ENCODE measurements at regions not wholly inside any gene's neighbourhood (a gene's known extent, or its start where the extent isn't known, plus 50 kb on each side); places are given as distances from the start of the nearest gene placed in this dataset.

GRCh38 chr1:232383455-232384123 is 246.3 kb downstream of the SIPA1L2 start:
- DNase-seq (ENCODE audit: low spot score) = no peak

- peak; percentile 67 for DNase-seq (ENCODE audit: low spot score)
These were observed 247.3 kb downstream of the SIPA1L2 start for GRCh38 chr1:232382671-232383070.

- no peak for DNase-seq (ENCODE audit: low spot score)
These were observed 248.4 kb downstream of the SIPA1L2 start for GRCh38 chr1:232381394-232382100.

DNA sequence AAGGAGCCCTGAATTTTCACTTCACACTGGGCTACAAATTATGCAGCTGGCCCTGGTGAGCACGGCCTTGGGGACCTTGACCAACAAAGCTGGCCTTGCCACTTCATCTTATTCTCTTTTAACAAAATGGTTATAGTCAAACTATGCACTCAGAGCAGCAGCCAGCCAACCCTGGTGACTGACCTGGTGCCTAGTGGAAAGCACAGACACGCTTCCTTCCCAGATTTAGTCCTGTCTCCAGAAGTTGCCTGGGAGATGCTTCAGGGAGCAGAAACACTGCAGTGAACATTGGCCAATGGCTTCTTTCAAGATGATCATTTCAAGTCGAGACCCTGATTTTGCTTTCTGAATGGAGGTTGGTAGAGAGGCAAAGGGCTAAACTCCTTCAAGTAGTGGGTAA is 249.3 kb downstream of the SIPA1L2 start:
- DNase-seq (ENCODE audit: low spot score) = no peak

- DNase-seq (ENCODE audit: low spot score) = no peak
These were observed 249.8 kb downstream of the SIPA1L2 start for GRCh38 chr1:232380131-232380530.

GRCh38 chr1:232379063-232379434 is 250.9 kb downstream of the SIPA1L2 start:
- DNase-seq (ENCODE audit: low spot score) = no peak

DNA sequence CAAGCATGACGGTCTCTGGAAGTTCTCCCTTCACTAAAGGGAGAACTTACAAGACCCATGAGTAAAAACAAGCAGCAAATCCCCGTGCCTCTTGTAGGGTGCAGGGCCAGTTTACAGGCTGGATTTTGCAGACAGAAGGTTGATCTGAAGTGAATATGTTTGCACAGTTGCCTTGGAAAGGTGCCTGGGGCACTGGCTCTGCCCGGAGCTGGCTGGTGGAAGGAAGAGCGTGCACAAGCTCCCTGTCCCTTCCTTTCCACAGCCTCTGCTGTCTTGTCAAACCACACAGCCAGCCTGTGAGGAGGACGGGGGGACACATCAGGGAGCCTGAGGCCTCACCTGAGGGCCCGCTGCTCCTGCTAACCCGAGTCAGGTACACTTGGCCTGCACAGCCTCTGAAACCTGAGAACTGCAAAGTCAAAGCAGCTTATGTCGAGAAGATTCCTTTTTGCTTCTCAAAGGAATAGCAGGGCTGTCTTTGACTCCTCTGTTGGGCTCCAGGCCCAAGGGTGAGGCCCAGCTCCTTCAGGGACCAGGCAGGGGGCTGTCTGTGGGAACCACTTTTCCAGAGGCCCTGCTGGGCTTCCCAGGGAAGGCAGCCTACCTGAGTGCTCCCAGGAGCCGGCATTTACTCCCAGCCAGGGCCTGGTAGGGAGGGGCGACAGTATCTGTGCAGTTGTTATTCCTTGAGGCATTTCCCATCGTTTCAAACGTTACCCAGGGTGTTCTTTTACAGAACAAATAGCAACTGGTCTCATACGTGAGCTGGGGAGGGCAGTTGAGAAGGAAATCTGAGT is 251.5 kb downstream of the SIPA1L2 start:
- no peak for DNase-seq (ENCODE audit: low spot score)

GRCh38 chr1:232377494-232377770 is 252.5 kb downstream of the SIPA1L2 start:
- DNase-seq (ENCODE audit: low spot score) = peak; percentile 29

DNA sequence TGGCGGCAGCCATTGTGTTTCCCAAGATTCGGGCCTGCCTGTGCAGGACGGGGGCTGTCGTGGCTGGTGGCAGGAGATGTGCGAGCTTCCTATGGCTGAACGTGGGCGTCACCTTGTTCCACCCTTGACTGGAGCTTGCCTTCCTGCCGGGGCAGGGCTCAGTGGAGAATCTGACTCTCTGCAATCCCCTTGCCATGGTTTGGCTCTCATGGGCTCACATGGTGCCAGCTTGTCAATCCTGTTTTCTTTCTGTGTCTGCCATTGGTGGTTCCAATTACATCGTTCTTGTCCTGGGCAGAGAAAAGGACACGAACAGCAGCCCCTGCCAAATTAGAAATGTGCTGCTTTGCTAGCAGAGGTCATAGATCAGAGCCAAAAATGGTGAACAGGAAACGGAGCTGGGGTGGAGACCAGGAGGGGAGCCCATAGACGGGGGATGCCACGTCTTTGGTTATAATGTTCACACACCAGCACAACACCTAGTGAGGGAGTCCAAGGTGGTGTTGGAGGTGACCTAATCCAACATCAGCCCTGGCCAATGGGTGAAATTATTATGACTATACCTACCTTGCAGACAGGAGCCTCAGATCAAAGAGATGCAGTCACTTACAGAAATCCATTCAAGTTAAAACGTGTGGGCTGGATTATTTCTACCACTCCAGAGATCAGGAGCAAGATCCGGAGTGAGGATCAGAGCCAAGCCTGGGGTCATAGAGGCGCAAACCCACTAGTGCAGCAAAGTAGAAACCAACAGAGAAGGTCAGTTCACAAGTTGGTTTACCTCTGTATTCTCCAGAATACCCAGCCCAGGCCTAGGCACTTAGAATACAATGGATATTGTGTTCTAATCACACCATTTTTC is 253.1 kb downstream of the SIPA1L2 start:
- DNase-seq (ENCODE audit: low spot score) = no peak

GRCh38 chr1:232372841-232373440 is 257.0 kb downstream of the SIPA1L2 start:
- no peak for DNase-seq (ENCODE audit: low spot score)

DNA sequence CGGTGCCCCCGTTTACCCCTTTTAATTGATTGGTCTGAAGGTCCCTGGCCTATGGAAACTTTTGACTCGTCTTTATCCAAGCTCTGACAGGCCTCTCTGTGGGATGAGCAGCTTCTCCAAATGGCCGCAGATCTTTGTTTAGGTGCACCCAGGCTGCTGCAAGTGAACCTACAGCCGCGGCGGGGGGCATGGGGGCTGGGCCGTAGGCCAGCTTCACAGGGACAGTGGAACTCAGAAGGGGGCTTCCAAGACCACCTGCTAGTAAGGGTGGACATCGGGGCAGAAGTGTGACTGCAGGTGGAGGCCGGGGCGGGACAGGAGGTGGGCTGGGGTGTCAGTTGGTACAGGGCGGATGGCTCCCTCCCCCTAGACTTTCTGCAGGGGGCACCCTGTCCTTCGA is 257.5 kb downstream of the SIPA1L2 start:
- no peak for DNase-seq (ENCODE audit: low spot score)

- DNase-seq (ENCODE audit: low spot score) = no peak
These were observed 260.3 kb downstream of the SIPA1L2 start for GRCh38 chr1:232369451-232370296.

DNA sequence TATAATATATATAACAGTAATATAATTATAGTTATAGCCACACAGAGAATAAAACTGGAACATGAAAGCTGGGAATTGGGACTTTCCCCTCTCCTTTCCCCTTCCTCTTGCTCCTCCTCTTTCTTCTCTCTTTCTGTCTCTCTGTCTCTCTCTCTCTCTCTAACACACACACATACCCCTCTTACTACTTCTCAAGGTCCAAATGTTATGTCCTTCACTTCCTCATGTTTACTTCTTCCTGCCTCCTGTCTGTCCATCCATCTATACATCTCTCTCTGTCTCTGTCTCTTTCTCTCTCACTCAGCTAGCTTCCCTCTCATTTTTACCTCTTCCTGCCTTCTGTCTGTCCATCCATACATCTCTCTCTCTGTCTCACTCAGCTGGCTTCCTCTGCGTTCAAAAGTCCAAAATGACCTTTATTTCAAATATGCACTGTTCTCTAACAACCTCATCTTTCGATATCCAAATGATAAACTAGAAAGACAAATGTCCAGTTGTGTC is 261.1 kb downstream of the SIPA1L2 start:
- DNase-seq (ENCODE audit: low spot score) = no peak

DNA sequence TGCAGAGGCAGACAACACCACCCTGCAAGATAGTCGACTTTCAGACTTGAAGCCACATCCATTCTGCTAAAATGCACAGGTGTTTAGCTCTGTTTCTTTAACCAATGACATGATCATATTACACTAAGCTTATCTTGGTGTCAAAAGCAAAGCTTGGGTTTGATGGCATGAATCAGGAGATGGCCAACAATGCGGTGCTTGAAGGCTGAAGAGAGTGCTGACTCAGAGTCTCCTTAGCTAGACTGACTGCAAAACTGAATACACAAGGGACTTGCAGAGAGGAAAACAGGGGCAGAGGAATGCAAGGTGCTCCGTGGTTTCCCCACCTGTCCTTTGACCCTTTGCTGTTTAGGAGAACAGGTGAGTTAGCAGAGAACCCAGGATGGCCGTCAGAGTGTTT is 262.6 kb downstream of the SIPA1L2 start:
- DNase-seq (ENCODE audit: low spot score) = no peak

- no peak for DNase-seq (ENCODE audit: low spot score)
These were observed 265.1 kb downstream of the SIPA1L2 start for GRCh38 chr1:232364654-232365382.

DNA sequence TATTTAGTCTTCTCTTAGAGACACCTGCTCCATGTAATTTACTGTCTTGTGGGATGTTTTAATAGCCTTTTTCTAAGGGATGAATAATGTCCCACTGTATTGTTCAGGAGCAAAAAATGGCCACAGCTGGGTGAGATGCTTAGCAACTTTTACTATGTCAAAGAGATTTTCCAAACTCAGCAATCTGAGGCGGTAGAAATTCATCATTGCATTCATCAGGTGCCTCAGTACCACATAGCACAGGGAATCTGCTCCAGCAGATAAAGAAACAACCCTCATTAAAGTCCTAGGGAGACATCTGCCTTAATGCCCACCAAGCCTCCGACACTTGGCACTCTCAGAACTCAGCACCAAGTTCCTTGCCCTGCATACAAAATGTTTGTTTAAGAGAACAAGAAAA is 266.9 kb downstream of the SIPA1L2 start:
- no peak for DNase-seq (ENCODE audit: low spot score)

DNA sequence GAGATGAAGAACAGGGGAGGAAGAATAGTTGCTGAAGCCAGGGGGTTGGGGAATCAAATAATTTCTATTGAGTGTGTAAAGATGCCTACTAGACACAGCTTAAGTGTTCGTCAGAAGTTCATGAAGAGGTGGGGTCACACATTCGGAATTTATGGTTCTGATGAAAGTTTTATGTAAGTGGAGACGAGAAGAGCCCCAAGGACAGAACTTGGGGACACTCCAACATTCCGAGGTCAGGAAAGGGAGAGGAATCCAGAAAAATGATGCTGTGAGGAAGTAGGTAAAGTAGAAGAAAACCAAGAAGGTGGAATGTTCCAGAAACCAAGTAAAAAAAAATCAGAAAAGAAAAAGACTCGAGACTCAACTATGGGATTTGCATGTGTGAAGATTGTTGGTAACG is 272.5 kb downstream of the SIPA1L2 start:
- DNase-seq (ENCODE audit: low spot score) = no peak

DNA sequence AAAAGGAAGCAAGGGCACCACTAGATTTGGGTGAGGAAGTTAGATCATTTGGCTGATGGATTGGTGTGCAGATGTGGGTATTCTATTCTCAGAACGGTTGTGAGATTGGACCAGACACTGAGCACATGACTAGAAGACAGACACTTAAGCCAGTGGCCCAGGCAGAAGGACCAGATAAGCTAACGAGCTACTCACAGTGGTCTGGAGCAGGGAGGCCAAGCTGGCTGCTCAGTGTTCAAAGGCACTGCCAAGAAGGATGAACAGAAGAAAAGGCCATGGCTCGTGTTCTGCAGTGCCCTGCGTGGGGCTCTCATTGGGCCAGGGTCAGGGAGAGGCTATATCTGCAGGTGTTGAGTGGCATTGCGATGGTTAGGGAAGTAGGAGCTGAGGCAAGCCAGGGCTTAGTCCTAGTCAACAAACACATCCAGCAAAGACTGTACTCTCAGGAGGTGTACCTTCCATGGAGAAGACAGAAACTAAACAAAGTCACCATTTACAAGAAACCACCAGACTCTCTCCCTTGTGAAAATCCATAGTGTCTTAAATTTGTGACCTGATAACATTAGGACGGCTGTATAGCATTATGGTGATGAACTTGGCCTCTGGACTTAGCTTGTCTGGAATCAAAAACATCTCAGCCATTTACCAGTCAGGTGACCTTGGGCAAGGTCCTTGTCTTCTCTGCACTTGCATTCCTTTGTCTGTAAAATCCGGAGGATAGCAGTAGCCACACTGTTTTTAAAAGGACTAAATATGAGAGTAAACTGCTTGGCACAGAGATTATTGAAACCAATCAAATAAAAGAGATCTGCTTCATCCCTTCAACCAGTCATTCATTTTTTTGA is 274.5 kb downstream of the SIPA1L2 start:
- DNase-seq (ENCODE audit: low spot score) = no peak

DNA sequence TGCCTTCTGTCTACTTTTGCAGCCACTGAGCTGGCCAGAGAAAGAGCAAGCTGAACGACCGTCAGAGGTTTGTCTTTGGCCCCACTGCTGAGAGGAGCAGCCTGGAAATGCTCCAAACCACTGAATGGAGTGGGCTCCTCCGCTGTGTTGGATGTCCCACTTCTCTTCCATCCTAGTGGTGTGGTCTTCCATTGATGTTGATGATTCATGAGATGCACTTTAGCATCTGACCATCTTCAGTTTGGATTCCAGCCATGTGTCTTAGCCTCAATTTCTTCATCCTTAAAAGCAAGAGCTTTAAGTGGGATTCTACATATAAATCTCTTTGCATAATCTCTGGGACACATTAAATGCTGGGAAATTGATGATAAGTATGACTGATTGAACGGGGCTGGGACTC is 276.9 kb downstream of the SIPA1L2 start:
- no peak for DNase-seq (ENCODE audit: low spot score)
